ENCODE measurements at regions not wholly inside any gene's neighbourhood (a gene's known extent, or its start where the extent isn't known, plus 50 kb on each side); places are given as distances from the start of the nearest gene placed in this dataset.
A peak's percentile ranks its signal among the peaks of the same experiment; 100 is the strongest.

DNA sequence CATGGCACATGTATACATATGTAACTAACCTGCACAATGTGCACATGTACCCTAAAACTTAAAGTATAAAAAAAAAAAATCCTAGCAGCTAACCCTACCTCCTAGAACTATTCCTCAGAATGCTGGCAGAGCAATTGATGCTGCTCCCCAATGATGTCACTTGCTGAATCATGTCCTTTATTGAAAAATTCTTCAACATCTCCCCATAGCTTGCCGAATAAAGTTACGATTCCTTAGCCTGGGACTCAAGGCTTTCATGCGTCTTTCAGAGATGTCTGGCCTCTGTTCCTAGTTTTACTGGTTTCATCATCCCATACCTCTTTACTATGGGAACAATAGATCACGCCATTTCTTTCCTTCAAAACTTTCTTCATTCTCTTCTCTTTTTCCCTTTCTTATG is 174.7 kb upstream of the FAT1 start:
- Mint-ChIP-seq H3K27ac (no peak overlapping the region), H3K9me3 (peaks cover 0 to 24% (median 12%) of the 10 kb centered on the region in 8 donors), H3K4me3 (no peak overlapping the region), H3K27me3 (no peaks in the 10 kb centered on the region), H3K4me1 (no peaks in the 10 kb centered on the region), H3K36me3 (no peaks in the 10 kb centered on the region)
- H3K9me3 ChIP-seq (ENCODE audit: control insufficient read depth in 1 of 2, low read length in 2 of 2), result no peaks in the 10 kb centered on the region
- no peak overlapping the region for H3K4me3 ChIP-seq (ENCODE audit: low read length in 2 of 2)
- no peaks in the 10 kb centered on the region for H3K27me3 ChIP-seq (ENCODE audit: insufficient read depth, low read length)
- CTCF ChIA-PET (ENCODE audit: partially characterized antibody), result interaction anchor here (1.0 kb wide), 1 partner anchor 14 kb away, joined by 3 read pairs; no protein-coding TSS in a partner anchor
- no peaks in the 10 kb centered on the region for H3K4me1 ChIP-seq (ENCODE audit: insufficient read depth, low read length)
- H3K36me3 ChIP-seq (ENCODE audit: insufficient read depth, low read length), result no peaks in the 10 kb centered on the region
- no peak for DNase-seq
- no peak overlapping the region for H3K27ac ChIP-seq (ENCODE audit: low read depth, low read length)
- intact Hi-C loops (cut with micrococcal nuclease), result no loop called here
- POLR2A ChIA-PET (ENCODE audit: partially characterized antibody), result no interaction called here

DNA sequence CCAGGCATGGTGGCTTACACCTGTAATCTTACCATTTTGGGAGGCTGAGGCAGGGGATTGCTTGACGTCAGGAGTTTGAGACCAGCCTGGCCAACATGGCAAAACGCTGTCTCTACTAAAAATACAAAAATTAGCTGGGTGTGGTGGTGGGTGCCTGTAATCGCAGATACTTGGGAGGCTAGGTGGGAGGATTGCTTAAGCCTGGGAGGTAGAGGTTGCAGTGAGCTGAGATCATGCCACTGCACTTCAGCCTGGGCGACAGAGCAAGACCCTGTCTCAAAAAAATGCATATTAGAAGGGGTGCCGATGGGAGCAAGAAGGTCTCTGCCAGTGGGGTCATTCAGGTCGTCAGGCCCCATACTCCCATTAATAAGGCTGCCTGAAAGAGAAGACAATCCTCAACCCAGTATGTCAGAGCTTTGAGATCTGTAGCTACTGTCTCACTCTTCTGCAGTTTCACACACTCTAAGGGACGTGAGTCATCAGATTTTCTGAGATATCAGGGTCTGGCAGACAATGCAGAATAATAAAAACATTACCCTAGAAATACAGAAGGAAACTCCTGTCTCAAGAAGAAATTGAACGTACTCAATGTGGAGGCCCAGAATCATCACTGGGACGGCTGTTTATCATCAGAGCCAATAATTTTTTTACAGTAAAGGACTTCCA is 176.7 kb upstream of the FAT1 start:
- no peak overlapping the region for H3K4me3 ChIP-seq (ENCODE audit: low read length in 2 of 2)
- H3K36me3 ChIP-seq (ENCODE audit: insufficient read depth, low read length), result no peaks in the 10 kb centered on the region
- Mint-ChIP-seq H3K36me3 (no peaks in the 10 kb centered on the region), H3K4me1 (no peaks in the 10 kb centered on the region), H3K9me3 (peaks cover 2 to 24% (median 11%) of the 10 kb centered on the region in 8 donors), H3K27me3 (no peaks in the 10 kb centered on the region), H3K27ac (no peak overlapping the region), H3K4me3 (peak overlapping the region in 1 of 8 donors; percentile 45)
- POLR2A ChIA-PET (ENCODE audit: partially characterized antibody), result no interaction called here
- no peak overlapping the region for H3K27ac ChIP-seq (ENCODE audit: low read depth, low read length)
- CTCF ChIA-PET (ENCODE audit: partially characterized antibody), result no interaction called here
- intact Hi-C loops (cut with micrococcal nuclease), result no loop called here
- H3K4me1 ChIP-seq (ENCODE audit: insufficient read depth, low read length), result no peaks in the 10 kb centered on the region
- H3K27me3 ChIP-seq (ENCODE audit: insufficient read depth, low read length), result no peaks in the 10 kb centered on the region
- no peaks in the 10 kb centered on the region for H3K9me3 ChIP-seq (ENCODE audit: control insufficient read depth in 1 of 2, low read length in 2 of 2)
- DNase-seq, result no peak

DNA sequence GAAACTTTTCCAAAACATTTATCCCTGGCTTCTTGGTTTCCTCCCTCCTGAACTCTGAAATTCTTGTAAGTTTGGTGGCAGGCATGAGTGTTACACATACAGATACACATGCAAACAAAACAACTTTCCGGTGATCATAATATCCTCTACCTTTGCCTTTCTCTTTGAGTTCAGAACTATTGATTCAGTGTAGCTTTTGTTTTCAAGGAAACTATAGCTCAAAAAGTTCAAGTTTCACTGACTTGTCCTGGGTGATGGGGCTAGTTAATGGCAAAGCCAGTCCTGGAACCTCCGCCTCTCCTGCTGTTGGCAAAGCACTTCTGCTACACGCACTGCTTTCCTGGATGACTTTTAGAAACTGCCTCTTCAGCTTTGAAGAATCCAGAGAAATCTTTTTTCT is 177.3 kb upstream of the FAT1 start:
- intact Hi-C loops (cut with micrococcal nuclease), result no loop called here
- Histone ChIP-seq H3K36me3 (ENCODE audit: insufficient read depth, low read length) (no peaks in the 10 kb centered on the region), H3K27ac (ENCODE audit: low read depth, low read length) (no peak overlapping the region), H3K4me3 (ENCODE audit: low read length in 2 of 2) (no peak overlapping the region), H3K4me1 (ENCODE audit: insufficient read depth, low read length) (no peaks in the 10 kb centered on the region), H3K9me3 (ENCODE audit: control insufficient read depth in 1 of 2, low read length in 2 of 2) (no peaks in the 10 kb centered on the region), H3K27me3 (ENCODE audit: insufficient read depth, low read length) (no peaks in the 10 kb centered on the region)
- DNase-seq, result no peak
- ChIA-PET CTCF (ENCODE audit: partially characterized antibody) (no interaction called here), POLR2A (ENCODE audit: partially characterized antibody) (no interaction called here)
- Mint-ChIP-seq H3K27ac (no peak overlapping the region), H3K4me1 (no peaks in the 10 kb centered on the region), H3K4me3 (no peak overlapping the region), H3K27me3 (no peaks in the 10 kb centered on the region), H3K9me3 (peaks cover 2 to 24% (median 12%) of the 10 kb centered on the region in 8 donors), H3K36me3 (no peaks in the 10 kb centered on the region)

DNA sequence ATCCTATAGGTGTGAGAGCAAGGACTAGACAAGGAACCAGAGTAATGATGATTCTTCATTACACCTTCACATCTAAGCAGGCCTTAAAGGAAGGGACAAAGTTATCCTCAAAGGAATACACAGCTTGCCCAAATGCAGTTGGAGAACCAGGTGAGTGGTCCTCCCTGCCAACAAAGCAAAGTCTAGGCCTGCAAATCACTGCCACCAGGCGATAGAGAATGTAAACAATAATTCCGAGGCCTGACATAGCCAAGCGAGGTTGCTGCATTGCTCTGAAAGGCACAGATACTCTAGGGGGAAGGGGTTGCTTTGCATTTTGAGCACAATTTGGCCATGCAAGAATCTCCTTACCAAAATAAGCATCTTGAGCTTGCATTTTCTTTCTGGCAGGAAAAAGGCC is 178.2 kb upstream of the FAT1 start:
- ChIA-PET CTCF (ENCODE audit: partially characterized antibody) (no interaction called here), POLR2A (ENCODE audit: partially characterized antibody) (no interaction called here)
- Mint-ChIP-seq H3K4me1 (no peaks in the 10 kb centered on the region), H3K4me3 (no peak overlapping the region), H3K9me3 (peaks cover under 1 to 21% (median 10%) of the 10 kb centered on the region in 8 donors), H3K36me3 (no peaks in the 10 kb centered on the region), H3K27me3 (no peaks in the 10 kb centered on the region), H3K27ac (no peak overlapping the region)
- Histone ChIP-seq H3K4me1 (ENCODE audit: insufficient read depth, low read length) (no peaks in the 10 kb centered on the region), H3K36me3 (ENCODE audit: insufficient read depth, low read length) (no peaks in the 10 kb centered on the region), H3K27me3 (ENCODE audit: insufficient read depth, low read length) (no peaks in the 10 kb centered on the region), H3K9me3 (ENCODE audit: control insufficient read depth in 1 of 2, low read length in 2 of 2) (no peaks in the 10 kb centered on the region), H3K27ac (ENCODE audit: low read depth, low read length) (no peak overlapping the region), H3K4me3 (ENCODE audit: low read length in 2 of 2) (no peak overlapping the region)
- DNase-seq, result no peak
- intact Hi-C loops (cut with micrococcal nuclease), result no loop called here

DNA sequence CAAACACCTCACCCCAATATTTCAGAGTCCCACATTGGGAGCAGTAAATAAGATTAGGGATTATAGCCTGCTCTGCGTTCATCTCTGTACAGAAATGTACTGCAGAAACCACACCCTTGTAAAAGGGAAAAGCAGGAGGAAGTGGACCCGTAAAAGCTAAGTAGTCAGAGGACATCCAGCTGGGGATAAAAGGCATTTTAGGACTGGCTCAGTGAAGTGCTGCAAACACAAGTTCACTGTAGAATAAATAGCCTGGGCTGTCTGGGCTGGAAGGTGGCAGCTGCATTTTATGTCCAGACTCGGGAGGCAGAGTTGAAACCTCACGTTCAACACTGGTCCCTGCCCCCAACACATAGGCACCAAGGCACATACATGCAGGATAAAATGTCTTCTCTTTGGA is 178.7 kb upstream of the FAT1 start:
- intact Hi-C loops (cut with micrococcal nuclease), result no loop called here
- no peak overlapping the region for H3K4me3 ChIP-seq (ENCODE audit: low read length in 2 of 2)
- peaks cover 0 to 19% (median 9%) of the 10 kb centered on the region in 8 donors for H3K9me3 Mint-ChIP-seq
- H3K27ac ChIP-seq (ENCODE audit: low read depth, low read length), result no peak overlapping the region
- no peaks in the 10 kb centered on the region for H3K4me1 ChIP-seq (ENCODE audit: insufficient read depth, low read length)
- POLR2A ChIA-PET (ENCODE audit: partially characterized antibody), result no interaction called here
- H3K36me3 Mint-ChIP-seq, result no peaks in the 10 kb centered on the region
- H3K36me3 ChIP-seq (ENCODE audit: insufficient read depth, low read length), result no peaks in the 10 kb centered on the region
- no peak for DNase-seq
- H3K9me3 ChIP-seq (ENCODE audit: control insufficient read depth in 1 of 2, low read length in 2 of 2), result no peaks in the 10 kb centered on the region
- H3K27me3 Mint-ChIP-seq, result no peaks in the 10 kb centered on the region
- no peak overlapping the region for H3K4me3 Mint-ChIP-seq
- CTCF ChIA-PET (ENCODE audit: partially characterized antibody), result no interaction called here
- H3K27me3 ChIP-seq (ENCODE audit: insufficient read depth, low read length), result no peaks in the 10 kb centered on the region
- H3K4me1 Mint-ChIP-seq, result no peaks in the 10 kb centered on the region
- H3K27ac Mint-ChIP-seq, result no peak overlapping the region

DNA sequence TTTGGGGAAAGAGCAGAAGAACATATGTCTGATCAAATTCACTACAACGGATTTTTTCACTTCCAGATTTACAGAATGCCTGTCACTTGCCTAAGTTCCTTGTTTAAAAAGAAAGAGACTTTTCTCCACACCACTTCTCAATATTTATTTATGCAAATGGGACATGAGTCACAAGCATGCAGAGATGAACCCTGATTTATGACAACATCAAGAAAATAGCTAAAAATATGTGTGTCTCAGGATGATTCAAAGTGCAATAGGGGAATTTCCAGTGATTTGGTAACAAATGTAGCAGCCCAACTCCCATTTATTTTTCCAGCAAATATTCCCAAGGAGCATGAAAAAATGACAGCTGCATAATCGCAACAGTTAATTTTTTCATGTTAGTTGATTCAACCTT is 180.4 kb upstream of the FAT1 start:
- H3K27ac Mint-ChIP-seq, result no peak overlapping the region
- peaks cover 0 to 19% (median 5%) of the 10 kb centered on the region in 8 donors for H3K9me3 Mint-ChIP-seq
- no peak overlapping the region for H3K4me3 Mint-ChIP-seq
- Histone ChIP-seq H3K4me3 (ENCODE audit: low read length in 2 of 2) (no peak overlapping the region), H3K36me3 (ENCODE audit: insufficient read depth, low read length) (no peaks in the 10 kb centered on the region), H3K4me1 (ENCODE audit: insufficient read depth, low read length) (no peaks in the 10 kb centered on the region), H3K9me3 (ENCODE audit: control insufficient read depth in 1 of 2, low read length in 2 of 2) (no peaks in the 10 kb centered on the region), H3K27me3 (ENCODE audit: insufficient read depth, low read length) (no peaks in the 10 kb centered on the region), H3K27ac (ENCODE audit: low read depth, low read length) (no peak overlapping the region)
- CTCF ChIA-PET (ENCODE audit: partially characterized antibody), result no interaction called here
- intact Hi-C loops (cut with micrococcal nuclease), result no loop called here
- H3K36me3 Mint-ChIP-seq, result no peaks in the 10 kb centered on the region
- H3K4me1 Mint-ChIP-seq, result no peaks in the 10 kb centered on the region
- DNase-seq, result no peak
- POLR2A ChIA-PET (ENCODE audit: partially characterized antibody), result no interaction called here
- no peaks in the 10 kb centered on the region for H3K27me3 Mint-ChIP-seq

DNA sequence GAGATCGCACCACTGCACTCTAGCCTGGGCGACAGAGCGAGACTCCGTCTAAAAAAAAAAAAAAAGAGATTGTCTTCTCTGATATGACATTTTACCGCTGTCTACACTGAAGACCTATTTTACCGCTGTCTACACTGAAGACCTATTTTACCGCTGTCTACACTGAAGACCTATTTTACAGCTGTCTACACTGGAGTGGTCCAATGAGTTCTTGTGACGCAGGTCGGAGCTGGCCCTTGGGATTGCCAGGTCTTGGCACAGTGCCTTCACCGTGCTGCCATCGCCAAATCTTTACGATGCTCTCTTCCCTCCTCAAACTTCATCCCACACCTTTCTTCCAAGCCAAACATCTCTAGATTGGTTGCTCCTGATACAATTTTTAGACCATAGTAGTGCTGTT is 183.1 kb upstream of the FAT1 start:
- intact Hi-C loops (cut with micrococcal nuclease), result no loop called here
- Histone ChIP-seq H3K27me3 (ENCODE audit: insufficient read depth, low read length) (no peaks in the 10 kb centered on the region), H3K4me1 (ENCODE audit: insufficient read depth, low read length) (no peaks in the 10 kb centered on the region), H3K36me3 (ENCODE audit: insufficient read depth, low read length) (no peaks in the 10 kb centered on the region), H3K27ac (ENCODE audit: low read depth, low read length) (no peak overlapping the region), H3K4me3 (ENCODE audit: low read length in 2 of 2) (no peak overlapping the region), H3K9me3 (ENCODE audit: control insufficient read depth in 1 of 2, low read length in 2 of 2) (no peaks in the 10 kb centered on the region)
- ChIA-PET CTCF (ENCODE audit: partially characterized antibody) (no interaction called here), POLR2A (ENCODE audit: partially characterized antibody) (no interaction called here)
- H3K36me3 Mint-ChIP-seq, result no peaks in the 10 kb centered on the region
- H3K27ac Mint-ChIP-seq, result no peak overlapping the region
- no peaks in the 10 kb centered on the region for H3K27me3 Mint-ChIP-seq
- no peaks in the 10 kb centered on the region for H3K4me1 Mint-ChIP-seq
- DNase-seq, result no peak
- no peak overlapping the region for H3K4me3 Mint-ChIP-seq
- peaks cover 0 to 12% (median 4%) of the 10 kb centered on the region in 8 donors for H3K9me3 Mint-ChIP-seq

DNA sequence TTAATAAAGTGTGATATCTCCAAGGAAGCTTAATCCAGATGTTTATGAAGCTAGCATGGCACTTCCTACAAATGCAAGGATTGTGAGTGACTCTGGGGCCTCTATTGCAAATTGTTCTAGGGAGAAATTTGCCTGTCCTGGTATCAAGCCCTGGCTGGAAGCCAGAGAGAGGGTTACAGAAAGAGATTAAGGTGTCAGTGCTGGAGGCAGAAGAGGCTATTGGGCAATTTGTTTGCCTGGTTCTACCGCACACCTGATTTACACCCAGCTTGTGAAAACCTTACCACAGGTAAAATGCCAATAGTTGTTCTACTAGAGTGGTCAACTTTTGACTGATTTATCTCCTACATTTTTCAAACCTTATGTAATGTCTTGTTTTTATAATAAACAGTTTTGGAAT is 186.7 kb upstream of the FAT1 start:
- no peaks in the 10 kb centered on the region for H3K9me3 ChIP-seq (ENCODE audit: control insufficient read depth in 1 of 2, low read length in 2 of 2)
- no peak overlapping the region for H3K4me3 Mint-ChIP-seq
- H3K9me3 Mint-ChIP-seq, result peaks cover 2 to 7% (median 3%) of the 10 kb centered on the region in 8 donors
- H3K27ac Mint-ChIP-seq, result no peak overlapping the region
- no peaks in the 10 kb centered on the region for H3K4me1 ChIP-seq (ENCODE audit: insufficient read depth, low read length)
- no peaks in the 10 kb centered on the region for H3K27me3 ChIP-seq (ENCODE audit: insufficient read depth, low read length)
- no peak overlapping the region for H3K4me3 ChIP-seq (ENCODE audit: low read length in 2 of 2)
- H3K4me1 Mint-ChIP-seq, result no peaks in the 10 kb centered on the region
- ChIA-PET CTCF (ENCODE audit: partially characterized antibody) (no interaction called here), POLR2A (ENCODE audit: partially characterized antibody) (no interaction called here)
- no peaks in the 10 kb centered on the region for H3K36me3 Mint-ChIP-seq
- intact Hi-C loops (cut with micrococcal nuclease), result no loop called here
- no peaks in the 10 kb centered on the region for H3K27me3 Mint-ChIP-seq
- DNase-seq, result no peak
- no peaks in the 10 kb centered on the region for H3K36me3 ChIP-seq (ENCODE audit: insufficient read depth, low read length)
- no peak overlapping the region for H3K27ac ChIP-seq (ENCODE audit: low read depth, low read length)

Measured in CD4-positive, alpha-beta memory T cell (primary cell).